NCI-H1930 (cell line): ENCODE measurements at regions not wholly inside any gene's neighbourhood (a gene's known extent, or its start where the extent isn't known, plus 50 kb on each side); places are given as distances from the start of the nearest gene placed in this dataset.

Experiments
- DNase-seq, 2 experiments: peaks; one replicate each; lab custom pipeline; 2025; lab: John Stamatoyannopoulos, UW

DNA sequence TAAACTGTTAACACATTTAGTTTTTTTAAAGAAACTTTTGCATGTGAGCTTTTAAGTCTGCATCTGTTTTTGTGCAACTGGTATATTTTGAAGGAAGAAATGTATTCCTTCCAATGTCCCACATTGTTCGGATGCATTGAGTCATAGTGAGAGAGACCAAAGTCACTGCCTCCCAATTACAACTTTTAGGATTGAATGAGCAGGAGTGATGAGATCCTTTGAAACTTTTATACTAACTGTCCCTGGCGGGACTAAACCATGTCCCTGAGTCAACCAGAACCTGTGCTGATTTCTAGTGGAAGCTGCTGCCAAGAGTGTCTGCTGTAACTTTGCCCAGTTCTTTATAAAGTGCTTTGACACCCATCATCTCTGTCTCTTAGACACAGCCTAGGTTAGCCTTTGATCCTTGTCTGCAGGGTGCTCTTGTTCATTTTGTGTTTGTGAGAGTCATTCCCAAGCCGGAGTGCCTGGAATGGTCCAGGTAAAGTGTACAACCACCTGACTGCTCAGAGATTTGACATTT is 122.7 kb downstream of the ZNF518B start:
- no peak for DNase-seq

DNA sequence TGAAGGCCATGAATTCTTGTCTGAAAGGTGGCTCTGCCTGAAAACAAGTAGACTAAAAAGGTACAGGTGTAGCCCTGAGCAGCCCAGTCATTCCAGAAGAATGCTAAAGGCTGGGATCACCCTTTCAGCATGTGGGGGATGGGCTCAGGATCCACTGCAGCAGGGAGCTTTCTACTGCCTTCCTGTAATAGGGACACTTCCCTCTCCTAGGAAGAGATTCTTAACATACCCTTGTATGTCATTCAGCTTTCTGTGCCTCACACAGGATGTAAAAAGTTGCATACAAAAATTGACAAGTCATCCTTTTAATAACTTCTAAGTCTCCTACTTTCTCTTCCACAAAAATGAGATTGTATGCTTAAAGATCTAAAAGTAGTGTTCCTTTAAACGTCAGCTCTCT is 123.3 kb downstream of the ZNF518B start:
- no peak for DNase-seq

DNA sequence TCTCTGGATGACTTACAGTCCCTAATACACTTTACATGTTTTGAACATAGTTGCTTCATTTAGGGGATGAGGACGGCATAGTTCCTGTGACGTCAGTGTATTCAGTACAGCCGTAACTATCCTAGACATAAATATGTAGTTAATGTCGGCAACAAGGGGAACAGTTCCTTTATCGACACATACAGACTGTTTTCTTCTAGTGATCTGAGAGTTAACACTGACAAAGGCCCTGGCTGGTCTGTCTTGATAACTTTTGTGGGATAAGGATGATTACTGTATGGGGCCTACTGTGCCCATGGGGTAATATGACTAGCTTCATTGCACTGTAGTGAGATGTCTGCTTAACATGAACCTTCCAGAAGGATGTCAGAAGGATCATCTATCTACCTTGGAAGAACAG is 131.2 kb downstream of the ZNF518B start:
- no peak for DNase-seq

DNA sequence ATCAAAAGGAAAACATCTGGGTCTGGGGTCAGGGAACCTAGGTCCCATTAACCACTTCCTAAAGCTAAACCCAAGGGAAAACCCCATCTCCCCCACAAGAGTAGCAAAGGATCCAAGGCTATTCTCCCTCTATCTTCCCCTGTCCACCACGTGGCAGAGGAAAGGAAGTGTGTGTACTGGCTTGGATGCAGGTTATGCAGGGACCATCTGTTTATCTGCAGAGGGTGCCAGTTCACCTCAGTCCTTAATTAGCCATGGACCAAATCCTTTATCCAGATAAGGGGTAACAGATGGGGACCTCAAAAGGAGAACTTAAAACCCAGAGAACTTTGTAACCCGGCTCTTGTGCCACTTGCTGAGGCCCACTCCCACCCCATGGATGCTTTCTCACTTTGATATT is 135.3 kb downstream of the ZNF518B start:
- no peak for DNase-seq

DNA sequence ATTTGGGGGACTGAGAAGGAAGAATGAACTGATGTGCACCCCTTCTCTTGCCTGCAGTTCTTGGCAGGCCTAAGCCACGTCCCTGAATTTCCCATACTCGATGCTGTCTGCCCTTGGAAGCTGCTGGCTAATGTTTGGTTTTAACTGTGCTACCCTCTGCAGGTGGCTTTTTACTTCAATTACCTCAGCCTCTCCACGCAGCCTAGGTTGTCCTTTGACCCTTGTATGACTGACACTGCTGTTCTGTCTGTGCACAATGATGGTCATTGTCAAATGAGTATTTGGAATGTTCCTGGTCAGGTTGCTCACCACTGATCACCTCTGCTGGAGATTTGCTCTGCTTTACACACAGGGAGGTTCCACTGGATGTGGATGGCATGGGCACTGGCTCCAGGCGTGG is 137.1 kb downstream of the ZNF518B start:
- no peak for DNase-seq

DNA sequence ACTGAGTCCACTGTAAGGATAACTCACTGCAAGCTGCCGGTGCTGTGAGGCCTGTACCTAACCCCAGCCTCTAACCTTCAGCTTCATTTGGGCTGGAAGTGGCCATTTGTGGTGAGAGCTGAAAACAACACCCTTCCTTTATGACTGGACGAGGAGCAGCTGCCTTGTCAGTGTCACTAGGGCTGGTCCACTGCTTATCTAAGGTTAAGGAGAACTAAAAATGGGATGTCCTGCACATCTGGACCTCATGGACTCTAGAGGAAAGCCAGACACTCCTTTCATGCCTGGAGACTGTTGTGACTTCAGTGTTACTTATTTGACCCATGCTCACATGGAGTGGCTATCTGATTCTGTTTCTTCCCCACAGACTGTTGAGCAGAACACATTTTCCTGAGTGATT is 139.9 kb downstream of the ZNF518B start:
- no peak for DNase-seq

DNA sequence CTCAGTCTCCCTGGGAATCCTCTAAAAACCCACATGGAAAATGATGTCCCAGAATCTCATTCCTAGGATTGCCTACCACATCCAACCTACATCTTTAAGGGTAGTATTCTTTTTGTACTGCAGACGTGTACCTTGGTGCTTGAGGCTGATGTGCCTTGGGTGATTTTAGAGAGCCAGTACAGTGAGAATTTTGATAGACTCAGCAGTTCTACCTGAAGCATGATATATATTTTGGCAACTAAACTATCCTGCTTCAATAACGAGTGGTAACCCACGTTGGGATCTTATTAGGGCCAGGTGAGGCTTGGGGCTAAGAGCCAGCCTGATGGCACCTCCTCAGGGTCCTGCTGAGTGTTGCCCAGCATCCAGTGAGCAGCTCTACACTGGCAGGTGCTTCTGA is 140.4 kb downstream of the ZNF518B start:
- no peak for DNase-seq

DNA sequence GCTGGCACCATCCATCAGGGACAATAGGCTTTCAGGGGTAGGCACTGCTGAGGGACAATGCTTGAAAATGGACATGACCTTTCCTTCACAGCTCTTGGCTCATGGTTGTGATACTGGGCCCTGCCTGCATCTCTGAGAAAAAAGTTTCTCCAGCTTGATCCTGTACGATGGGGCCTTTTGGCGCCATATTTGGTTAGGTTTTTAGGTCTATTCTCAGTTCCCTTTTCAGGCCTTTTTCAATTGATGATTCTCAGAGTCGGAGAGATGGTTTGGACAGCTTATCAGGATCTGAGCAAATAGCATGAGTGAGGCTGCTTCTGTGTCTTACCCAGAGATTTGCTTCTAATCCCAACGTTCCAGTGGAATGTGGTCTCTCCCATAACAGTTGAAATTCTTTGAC is 141.6 kb downstream of the ZNF518B start:
- no peak for DNase-seq

DNA sequence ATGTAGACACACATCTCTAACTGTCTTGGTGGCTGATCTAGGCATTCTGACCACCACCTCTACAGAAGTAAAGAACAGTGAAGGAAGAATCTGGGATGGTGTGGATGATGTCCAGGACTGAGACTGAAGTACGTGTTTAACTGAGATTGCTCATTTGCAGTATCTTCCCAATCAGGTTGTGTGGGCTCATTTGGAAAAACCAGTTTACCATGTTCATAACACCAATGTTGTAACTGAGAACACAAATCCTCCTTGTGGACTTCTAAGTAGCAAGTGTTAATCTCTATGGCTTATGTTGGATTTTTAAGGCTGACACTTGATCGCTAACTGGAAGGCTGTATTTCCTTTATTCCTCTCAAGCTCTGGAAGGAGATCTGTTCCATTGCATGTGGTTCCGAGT is 144.7 kb downstream of the ZNF518B start:
- no peak for DNase-seq

DNA sequence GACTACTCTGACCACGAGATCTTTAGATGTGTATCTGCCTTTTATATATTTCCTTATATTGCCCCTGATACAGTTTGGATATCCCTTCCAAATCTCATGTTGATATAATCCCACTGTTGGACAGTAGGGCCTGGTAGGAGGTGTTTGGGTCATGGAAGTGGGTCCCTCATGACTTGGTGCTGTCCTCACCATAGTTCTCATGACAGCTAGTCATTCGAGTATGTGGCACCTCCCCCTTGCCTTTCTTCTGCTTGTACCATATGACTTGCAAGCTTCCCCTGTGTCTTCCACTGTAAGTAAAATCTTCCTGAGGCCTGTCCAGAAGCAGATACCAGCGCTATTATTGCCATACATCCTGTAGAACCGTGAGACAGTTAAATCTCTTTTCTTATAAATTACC is 145.3 kb downstream of the ZNF518B start:
- no peak for DNase-seq

DNA sequence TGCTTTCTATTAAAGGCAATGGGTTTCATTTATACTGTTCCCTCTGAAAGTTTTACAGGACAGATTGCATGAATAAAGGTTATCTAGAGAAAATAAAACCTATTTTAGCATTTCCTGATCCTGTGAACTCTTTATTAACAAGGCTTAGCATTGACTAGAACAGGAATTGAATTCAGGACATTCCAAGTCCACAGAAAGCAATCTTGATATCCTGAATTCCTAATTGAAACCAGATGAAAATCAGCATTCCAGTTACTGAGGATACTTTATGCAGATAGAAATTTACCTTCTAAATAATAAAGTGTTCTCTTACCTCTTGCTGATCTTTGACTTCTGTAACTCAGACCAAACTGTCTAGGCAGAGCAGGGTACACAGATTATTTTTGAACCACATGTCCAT is 151.4 kb downstream of the ZNF518B start:
- no peak for DNase-seq

DNA sequence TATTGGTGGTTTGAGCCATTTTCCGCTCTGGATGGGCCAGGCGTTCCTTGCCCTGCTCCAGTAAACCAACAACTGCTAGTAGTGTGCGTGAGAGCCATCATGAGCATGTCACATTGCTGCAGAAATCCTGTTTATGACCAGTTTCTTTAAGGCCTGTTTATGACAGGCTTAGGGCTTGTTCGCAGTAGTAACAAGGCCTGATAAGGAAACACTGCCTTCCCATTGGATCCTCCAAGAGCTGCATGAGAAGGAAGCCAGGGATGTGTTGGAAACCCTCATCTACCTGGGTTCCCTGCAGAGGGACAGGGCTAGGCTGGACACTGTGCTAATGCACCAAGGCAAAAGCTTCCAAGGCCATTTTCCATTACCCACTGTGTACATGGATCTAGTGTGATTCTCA is 153.9 kb downstream of the ZNF518B start:
- DNase-seq: no peak

DNA sequence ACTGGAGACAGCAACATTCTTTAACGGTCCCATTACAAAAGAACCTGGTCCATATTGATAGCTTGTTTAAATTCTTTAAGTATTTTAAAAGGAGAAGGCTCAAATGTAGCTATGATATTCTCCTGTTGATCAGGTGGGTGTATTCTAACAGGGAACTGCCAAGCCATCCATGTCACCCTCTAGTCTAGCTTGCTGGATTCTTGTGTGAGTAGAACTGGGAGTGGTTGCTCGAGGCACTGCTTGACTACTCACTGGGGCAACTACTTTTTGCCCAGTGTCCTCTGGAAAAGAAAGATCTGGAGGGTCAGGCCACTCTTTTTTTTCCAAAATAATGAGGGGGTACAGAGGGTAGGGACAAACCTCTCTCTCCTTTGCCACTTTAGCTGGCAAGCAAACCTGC is 155.1 kb downstream of the ZNF518B start:
- no peak for DNase-seq

DNA sequence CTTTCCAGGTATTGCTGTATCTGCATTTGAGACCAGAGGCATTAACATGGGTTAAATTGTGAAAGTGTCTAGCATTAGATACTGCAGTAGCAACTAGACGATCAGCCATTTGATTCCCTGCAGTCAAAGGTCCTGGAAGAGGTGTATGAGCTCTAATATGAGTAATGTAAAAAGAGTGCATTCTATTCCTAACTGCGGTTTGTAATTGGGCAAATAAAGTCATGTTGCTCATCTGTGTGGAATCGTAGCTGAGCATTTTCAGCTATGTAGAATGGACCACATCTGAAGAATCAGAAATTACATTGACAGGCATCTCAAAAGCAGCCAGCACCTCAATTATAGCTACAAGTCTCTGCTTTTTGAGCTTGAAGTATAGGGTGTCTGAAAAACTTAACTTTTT is 157.6 kb downstream of the ZNF518B start:
- no peak for DNase-seq

DNA sequence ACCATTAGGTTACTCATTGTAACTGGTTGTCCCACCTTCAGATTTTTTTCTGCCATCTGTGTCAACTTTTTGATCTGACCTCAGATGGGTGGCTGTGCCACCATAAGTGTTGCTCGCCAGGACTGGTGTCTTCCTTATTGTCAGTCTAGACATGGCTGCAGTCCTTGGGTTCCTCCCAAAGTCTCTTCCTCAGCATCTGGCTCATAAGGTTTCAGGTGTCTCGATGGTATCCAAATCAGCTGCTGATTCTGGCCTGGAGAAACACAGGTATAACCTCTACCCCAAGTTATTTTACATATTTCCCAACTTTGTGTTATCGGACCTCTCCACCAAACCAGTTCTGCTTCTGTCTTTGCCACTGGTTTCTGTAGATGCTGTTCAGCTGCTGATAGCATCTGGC is 158.5 kb downstream of the ZNF518B start:
- no peak for DNase-seq

DNA sequence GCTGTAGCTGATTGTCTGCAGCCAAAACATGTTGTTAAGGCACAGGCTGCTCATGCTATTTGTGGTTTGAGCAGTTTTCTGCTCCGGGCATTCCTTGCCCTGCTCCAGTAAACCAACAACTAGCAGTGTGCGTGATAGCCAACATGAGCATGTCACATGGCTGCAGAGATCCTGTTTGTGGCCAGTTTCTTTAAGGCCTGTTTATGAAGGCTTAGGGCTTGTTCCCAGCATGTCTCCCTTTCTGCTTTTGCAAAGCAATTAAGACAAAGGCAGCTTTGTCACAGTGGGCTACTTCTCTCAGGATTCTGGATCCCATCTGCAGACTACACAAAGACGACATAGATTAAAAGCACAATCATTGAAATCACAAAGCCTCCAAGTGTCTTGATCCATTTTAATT is 160.5 kb downstream of the ZNF518B start:
- peak in 1 of 2 experiments; percentile 2 for DNase-seq

DNA sequence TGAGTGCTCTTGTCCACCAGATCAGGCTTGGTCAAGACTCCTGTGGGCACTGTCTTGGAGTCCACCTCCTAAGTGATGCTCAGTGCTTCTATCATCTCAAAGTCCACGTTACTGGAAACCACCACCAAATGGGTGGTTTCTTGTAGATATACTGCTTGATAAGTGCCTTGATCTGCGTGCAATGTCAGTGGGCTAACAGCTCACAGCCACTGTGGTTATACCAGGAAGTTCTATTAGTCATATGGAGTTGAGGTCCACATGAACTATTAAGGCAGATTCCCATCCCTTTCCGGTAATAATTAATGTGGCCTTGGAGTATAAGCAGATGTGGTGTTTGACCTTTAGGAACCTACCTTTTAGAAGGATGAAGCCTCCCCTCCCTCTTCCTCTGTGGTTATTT is 161.9 kb downstream of the ZNF518B start:
- no peak for DNase-seq

DNA sequence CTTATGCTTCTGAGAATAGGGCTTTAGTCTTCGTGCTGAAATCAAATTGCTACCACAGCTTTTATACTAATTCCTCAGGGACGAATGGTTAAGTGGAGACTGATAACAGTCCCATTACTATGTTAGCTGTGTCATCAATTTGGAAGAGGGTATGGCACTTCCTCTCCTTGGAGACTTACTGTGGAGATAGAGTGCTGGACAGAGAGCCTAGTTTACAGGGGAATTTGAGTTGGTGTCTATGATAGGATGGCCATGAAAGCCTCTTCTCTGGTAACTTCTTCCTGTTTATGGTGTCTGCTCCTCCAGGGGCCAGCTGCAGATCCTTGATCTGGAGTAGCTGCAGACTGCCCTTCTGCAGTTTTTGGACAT is 167.7 kb downstream of the ZNF518B start:
- no peak for DNase-seq

DNA sequence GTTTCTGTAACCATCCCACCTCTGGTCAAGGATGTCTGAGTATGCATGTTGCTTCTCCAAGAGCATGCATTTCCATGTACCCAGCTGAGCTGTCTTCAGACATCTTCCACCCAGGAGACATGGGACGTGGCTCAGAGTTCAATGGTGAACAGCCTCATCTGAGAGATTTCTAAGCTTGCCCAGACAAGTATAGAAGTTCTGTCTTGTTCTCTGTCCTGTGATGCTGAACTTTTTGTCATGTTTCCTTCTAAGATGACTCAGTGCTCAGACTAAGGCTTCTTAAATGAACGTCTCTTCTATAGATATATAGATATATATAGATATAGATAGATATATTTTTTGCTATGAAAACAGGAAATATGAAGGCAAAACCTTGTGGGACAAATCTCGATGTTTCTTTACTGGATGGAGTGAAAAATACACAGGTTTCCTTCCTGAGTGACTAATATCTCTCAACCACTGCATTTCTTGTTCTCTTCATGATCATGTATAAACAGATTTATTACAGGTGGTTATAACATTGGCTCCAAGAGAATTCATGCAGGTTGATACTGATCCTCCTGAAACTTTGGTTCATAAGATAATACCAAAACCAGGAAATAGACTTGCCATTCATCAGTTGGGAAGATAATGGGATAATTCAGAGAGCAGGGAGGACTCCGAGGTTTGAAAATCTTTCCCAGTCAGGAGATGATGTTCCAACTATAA is 168.2 kb downstream of the ZNF518B start:
- no peak for DNase-seq

DNA sequence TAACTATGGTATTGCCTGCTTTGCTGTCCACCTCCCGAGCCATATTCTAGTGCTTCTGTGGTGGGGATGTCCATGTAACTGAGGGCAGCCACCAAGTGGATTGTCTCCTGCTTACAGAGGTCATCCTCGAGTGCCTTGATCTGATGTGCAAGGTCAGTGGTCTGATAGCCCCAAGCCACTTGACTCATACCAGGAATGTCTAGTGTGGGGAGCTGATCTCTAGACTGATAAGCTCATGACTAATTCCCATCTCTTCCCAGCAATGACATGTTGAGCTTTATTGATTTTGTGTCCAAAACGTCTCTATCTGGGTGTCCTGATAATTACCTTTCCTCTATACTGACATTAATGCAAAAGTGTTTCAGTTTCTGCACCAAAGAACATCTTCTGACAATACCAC is 168.4 kb upstream of the WDR1 start:
- DNase-seq: no peak

DNA sequence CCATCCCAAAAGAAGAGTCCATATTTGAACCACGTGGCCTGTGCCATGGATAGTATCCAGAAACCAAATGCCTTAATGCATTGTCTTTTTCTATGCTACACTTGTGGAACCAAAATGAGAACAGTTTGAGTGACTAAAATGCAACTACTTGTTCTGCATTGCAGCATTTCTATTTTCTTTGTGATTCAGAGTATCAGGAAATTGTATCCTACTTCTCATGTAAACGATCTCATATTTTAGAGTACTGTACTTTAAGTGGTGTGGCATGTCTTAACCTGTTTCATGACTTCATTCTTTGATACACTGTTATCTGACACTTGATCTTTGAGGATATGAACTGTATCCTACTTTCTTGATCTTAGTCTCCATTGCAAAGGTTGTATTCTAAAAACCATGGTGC is 167.2 kb upstream of the WDR1 start:
- no peak for DNase-seq

DNA sequence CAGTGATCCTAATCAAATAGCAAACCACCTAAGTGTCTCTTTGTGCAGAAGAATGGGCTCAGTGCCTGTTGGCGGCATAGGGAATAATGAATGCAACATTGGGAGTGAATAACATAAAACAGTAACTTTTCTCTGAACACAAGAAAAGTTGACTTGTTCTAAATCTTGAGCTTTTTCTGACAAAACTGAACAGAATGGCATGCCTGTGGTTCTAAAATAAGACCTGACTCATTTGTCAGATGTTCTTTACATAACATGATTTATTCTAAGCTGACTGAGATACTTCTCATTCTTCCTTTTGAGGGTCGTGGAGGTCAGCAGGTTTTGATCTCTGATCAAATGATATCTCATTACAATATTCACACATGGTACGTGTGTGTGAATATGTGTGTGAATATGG is 165.4 kb upstream of the WDR1 start:
- DNase-seq: no peak

DNA sequence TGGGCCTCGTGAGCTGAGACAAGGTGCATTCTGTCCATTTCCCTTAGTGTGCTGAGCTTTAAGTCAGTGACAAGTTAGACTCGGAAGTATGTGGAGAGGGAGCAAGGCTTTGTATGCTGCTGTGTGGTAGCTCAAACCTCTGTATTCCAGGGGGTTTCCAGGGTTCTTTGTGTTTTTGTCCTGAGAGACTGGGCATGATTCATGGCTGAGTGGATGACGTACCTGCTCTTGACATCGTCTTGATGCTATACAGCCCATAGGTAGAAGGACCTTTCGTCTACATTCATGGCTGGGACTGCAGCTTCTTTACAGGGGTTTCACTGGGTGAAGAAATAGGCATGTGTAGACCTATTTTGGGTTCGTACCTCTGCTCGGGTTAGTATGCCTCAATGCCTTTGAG is 162.7 kb upstream of the WDR1 start:
- no peak for DNase-seq

DNA sequence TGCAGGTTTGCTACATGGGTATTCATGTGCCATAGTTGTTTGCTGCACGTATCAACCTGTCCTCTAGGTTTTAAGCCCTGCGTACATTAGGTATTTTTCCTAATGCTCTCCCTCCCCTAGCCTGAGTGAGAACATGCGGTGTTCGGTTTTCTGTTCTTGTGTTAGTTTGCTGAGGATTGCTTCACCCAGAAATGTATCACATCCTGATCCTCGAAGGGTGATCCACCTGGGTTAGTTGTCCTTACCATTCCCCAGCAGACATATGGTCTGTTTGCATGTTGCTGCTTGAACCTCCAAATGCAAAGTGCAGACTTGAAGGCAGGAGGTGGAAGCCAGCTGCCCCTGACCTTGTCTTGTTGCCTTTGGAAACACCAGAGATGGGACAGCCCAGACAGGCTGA is 161.5 kb upstream of the WDR1 start:
- DNase-seq: no peak

DNA sequence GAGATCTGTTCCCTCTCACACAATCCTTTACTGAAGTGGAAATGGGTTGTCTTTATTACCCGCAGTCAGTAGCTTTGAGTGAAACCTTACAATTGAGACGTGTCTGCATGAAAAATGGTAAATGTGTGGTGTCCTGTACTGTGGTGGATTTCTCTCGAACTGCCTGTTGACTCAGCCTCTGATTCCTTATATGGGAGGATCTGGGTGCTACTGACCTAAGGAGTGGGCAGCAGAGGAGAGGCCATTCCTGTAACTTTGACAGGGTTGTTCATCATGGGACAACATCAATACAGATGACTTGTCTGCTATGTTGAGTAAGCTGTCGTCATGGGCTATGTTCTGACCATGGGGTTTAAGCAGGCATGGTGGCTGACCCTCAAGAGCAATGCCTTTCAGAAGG is 159.6 kb upstream of the WDR1 start:
- no peak for DNase-seq
